GM12892 (cell line): ENCODE measurements at regions not wholly inside any gene's neighbourhood (a gene's known extent, or its start where the extent isn't known, plus 50 kb on each side); places are given as distances from the start of the nearest gene placed in this dataset.

ENCODE experiments used
- POLR2A ChIP-seq: IDR thresholded peaks from 2 replicates; pipeline ENCODE4 v1.6.1; 2011; ENCODE audit warnings: low read depth, low read length, control low read depth
- POLR2AphosphoS5 ChIP-seq: IDR thresholded peaks from 2 replicates; pipeline ENCODE4 v1.6.1; 2011; ENCODE audit warnings: low read depth, low read length, control low read depth
- TAF1 ChIP-seq: IDR thresholded peaks from 2 replicates; pipeline ENCODE4 v1.6.1; 2011; ENCODE audit warnings: low read depth, mild to moderate bottlenecking, control low read depth, low read length, borderline replicate concordance

GRCh38 chr13:79723519-79724024, 242.6 kb downstream of the NDFIP2 start:
- TF ChIP-seq POLR2AphosphoS5: no peak
- no peak for TF ChIP-seq POLR2A
- no peak for TF ChIP-seq TAF1
